GM10266 (cell line): ENCODE measurements at regions not wholly inside any gene's neighbourhood (a gene's known extent, or its start where the extent isn't known, plus 50 kb on each side); places are given as distances from the start of the nearest gene placed in this dataset.

Experiments used
- DNase-seq: peaks from one replicate; pipeline ENCODE4 v3.0.0; 2012; ENCODE audit errors: extremely low spot score
- CTCF ChIP-seq: IDR thresholded peaks from 2 replicates; pipeline ENCODE4 v1.5.1; 2012; ENCODE audit warnings: mild to moderate bottlenecking, low read depth; ENCODE audit not compliant: control insufficient read depth, insufficient read depth; ENCODE audit errors: missing control alignments

GRCh38 chr4:159003420-159004253, 99.2 kb upstream of the RAPGEF2 start:
- DNase-seq: no peak
- no peak for TF ChIP-seq CTCF

- TF ChIP-seq CTCF: no peak
- no peak for DNase-seq
Observed at GRCh38 chr4:159006202-159006601, 96.7 kb upstream of the RAPGEF2 start.

- DNase-seq: no peak
- TF ChIP-seq CTCF: no peak
Observed at GRCh38 chr4:159008671-159009070, 94.2 kb upstream of the RAPGEF2 start.

GRCh38 chr4:159009521-159009920, 93.4 kb upstream of the RAPGEF2 start:
- TF ChIP-seq CTCF: no peak
- no peak for DNase-seq

- TF ChIP-seq CTCF: no peak
- DNase-seq: no peak
Observed at GRCh38 chr4:159010100-159010499, 92.8 kb upstream of the RAPGEF2 start.

- DNase-seq: no peak
- no peak for TF ChIP-seq CTCF
Observed at GRCh38 chr4:159010563-159011260, 92.2 kb upstream of the RAPGEF2 start.

GRCh38 chr4:159012381-159012780, 90.5 kb upstream of the RAPGEF2 start:
- no peak for TF ChIP-seq CTCF
- no peak for DNase-seq
